HG02610 (cell line): ENCODE measurements at regions not wholly inside any gene's neighbourhood (a gene's known extent, or its start where the extent isn't known, plus 50 kb on each side); places are given as distances from the start of the nearest gene placed in this dataset.

Source experiments
- ATAC-seq: cut with Tn5 transposase; IDR thresholded peaks from one replicate; pipeline ENCODE4 v1.9.1; 2021; ENCODE audit warnings: mild to moderate bottlenecking, moderate library complexity; ENCODE audit not compliant: unreplicated experiment

GRCh38 chr5:57338068-57338867 is 144.3 kb downstream of the ACTBL2 start:
- ATAC-seq, result no peak

- no peak for ATAC-seq
Measured at GRCh38 chr5:57335092-57335660, 147.4 kb downstream of the ACTBL2 start.

DNA sequence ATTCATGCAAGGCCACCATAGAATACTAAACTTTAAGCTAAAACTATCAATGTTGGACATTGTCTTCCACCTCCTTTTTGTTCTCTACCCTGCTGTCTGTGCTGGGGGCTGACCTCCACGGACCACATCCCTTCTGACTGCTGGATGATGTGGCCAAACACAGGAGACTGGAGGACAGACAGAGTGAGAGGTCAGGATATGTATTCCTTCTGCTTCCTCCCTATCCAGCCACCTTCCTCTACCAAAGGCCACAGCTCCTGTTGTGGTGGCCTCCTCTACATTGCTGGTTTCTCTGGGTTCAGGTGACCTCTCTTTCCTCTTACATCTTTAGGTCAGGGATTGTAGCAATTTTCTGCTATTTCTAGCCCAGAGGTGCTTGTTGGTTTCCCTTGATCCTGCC is 148.1 kb downstream of the ACTBL2 start:
- no peak for ATAC-seq

GRCh38 chr5:57332361-57332760 is 150.2 kb downstream of the ACTBL2 start:
- ATAC-seq, result no peak

- no peak for ATAC-seq
Measured at GRCh38 chr5:57327561-57328367, 153.9 kb downstream of the GPBP1 start.

DNA sequence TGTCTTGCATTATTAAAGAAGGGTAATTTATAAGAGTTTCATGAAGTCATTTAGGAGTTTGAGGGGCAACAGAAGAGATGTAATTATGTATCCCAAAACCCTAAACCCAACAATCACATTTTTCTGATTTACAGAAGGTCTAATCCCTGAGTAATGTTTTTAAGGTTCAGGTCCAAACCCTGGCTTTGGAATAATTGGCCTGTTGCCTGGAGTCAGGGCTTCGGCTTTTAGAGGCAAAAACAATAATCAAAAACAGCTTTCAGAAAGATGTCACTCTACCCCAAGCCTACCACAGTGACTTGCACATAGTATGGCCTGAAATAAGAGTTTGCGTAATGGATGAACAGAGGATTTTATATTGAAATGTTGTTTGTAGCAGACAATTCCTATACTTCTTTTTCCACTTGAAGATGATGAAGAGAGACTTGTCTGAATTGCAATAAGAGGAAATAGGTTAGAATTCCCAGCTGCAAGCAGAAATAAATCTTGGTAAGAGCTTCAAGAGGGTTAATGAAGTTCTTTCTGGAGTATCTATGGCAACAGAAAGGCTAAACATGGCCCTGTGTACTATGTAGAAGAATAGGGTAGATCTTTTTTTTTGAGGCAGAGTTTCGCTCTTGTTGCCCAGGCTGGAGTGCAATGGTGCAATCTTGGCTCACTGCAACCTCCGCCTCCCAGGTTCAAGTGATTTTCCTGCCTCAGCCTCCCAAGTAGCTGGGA is 152.0 kb downstream of the GPBP1 start:
- ATAC-seq, result no peak

DNA sequence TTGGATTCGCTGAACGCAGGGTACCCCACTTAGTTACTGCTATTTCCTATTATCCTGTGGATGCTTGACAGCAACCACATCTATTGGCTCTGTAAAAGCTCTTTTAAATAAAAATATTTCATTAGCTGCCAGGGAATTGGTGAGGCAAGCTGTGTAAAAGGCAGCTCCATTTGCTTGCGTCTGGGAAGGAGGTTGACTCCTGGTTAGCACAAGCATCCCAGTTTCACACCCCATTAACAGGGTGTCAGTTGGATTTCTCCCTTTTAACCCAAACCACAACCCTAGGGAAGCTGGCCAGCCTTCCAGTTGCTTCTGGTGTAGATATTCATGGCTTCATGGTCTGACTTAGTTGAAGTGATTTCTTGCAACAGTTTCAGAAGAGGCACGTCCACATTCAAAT is 151.0 kb downstream of the GPBP1 start:
- ATAC-seq, result no peak

- ATAC-seq, result no peak
Measured at GRCh38 chr5:57324181-57324580, 150.3 kb downstream of the GPBP1 start.

DNA sequence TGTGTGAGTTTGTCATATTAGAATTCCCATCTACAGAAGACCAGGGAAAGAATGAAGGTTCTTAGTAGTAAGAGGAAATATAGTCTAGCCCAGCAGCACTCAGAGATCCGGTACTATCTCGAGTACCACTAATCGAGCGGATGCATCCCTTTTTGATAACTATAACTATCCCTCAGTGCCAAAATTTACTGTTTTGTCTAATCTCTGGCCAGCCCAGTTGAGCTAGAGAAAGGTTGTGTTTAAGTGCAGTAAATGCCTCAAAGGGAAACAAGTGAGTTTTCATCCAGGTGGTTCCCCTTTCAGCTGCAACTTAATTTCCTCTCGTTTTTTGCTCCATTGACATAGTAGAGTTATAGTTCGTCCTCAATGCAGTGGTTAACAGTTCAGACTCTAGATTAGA is 146.7 kb downstream of the GPBP1 start:
- ATAC-seq, result no peak

DNA sequence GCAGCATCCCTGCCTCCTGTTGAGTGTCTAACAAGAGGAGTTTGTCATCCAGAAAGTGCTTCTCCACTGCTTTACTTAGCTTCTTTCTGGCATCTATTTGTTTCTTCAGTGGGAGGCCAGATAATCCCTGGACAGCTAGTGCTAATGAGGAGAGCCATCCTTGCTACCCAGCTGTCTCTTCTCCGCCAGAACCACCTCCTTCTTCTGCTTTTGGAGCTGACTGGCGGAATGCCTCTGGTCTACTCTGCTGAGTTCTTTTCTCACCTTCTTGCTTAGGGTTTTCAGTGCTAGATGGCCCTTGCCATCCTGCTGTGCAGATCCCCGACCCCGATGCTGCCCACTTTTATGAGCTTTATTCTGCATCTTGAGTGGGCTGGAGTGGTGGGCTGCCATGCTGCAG is 145.8 kb downstream of the GPBP1 start:
- ATAC-seq, result no peak

- ATAC-seq, result no peak
Measured at GRCh38 chr5:57318251-57318650, 144.4 kb downstream of the GPBP1 start.

GRCh38 chr5:57317341-57317740 is 143.5 kb downstream of the GPBP1 start:
- no peak for ATAC-seq

GRCh38 chr5:57316798-57317327 is 143.0 kb downstream of the GPBP1 start:
- ATAC-seq, result peak; percentile 64

- no peak for ATAC-seq
Measured at GRCh38 chr5:57315941-57316340, 142.1 kb downstream of the GPBP1 start.
